ENCODE measurements at regions not wholly inside any gene's neighbourhood (a gene's known extent, or its start where the extent isn't known, plus 50 kb on each side); places are given as distances from the start of the nearest gene placed in this dataset.

- Histone ChIP-seq H3K27ac (no peak overlapping the region), H3K27me3 (no peaks in the 10 kb centered on the region), H3K4me3 (no peak overlapping the region), H3K36me3 (no peaks in the 10 kb centered on the region), H3K4me1 (no peaks in the 10 kb centered on the region), H3K9me3 (no peaks in the 10 kb centered on the region)
- no peak for DNase-seq (ENCODE audit: low spot score in 2 of 2)
- no peak for TF ChIP-seq POLR2AphosphoS5 (IDR thresholded peaks at IDR 0.05)
- no peak for TF ChIP-seq POLR2A (IDR thresholded peaks at IDR 0.05)
- no peak for TF ChIP-seq EP300 (IDR thresholded peaks at IDR 0.05)
- TF ChIP-seq CTCF (IDR thresholded peaks at IDR 0.05): no peak
- WGBS: 98% methylated on average over 4 of the region's 4 CpGs
These were observed 96.0 kb downstream of the RASGEF1B start for GRCh38 chr4:81375745-81376144.

DNA sequence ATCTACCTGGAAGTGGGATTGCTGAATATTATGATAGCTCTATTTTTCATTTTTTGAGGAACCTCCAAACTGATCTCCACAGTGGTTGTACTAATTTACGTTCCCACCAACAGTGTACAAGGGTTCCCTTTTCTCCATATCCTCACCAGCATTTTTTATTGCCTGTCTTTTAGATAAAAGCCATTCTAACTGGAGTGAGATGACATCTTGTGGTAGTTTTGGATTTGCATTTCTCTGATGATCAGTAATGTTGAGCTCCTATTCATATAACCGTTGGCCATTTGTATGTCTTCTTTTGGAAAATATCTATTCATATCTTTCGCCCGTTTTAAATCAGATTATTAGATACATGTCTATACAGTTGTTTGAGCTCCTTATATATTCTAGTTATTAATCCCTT is 101.8 kb downstream of the RASGEF1B start:
- 83% methylated on average over 4 of the region's 4 CpGs for WGBS
- H3K4me3 ChIP-seq: no peak overlapping the region
- no peak for TF ChIP-seq POLR2A (IDR thresholded peaks at IDR 0.05)
- no peak for TF ChIP-seq CTCF (IDR thresholded peaks at IDR 0.05)
- no peak for TF ChIP-seq EP300 (IDR thresholded peaks at IDR 0.05)
- no peak for TF ChIP-seq POLR2AphosphoS5 (IDR thresholded peaks at IDR 0.05)

GRCh38 chr4:81366779-81367178 is 104.9 kb downstream of the RASGEF1B start:
- DNase-seq (ENCODE audit: low spot score in 2 of 2): no peak
- no peak overlapping the region for H3K4me3 ChIP-seq
- H3K27me3 ChIP-seq: no peaks in the 10 kb centered on the region
- whole genome bisulfite sequencing: 73% methylated on average over 4 of the region's 4 CpGs
- H3K9me3 ChIP-seq: no peaks in the 10 kb centered on the region
- no peak for TF ChIP-seq CTCF (IDR thresholded peaks at IDR 0.05)
- no peak for TF ChIP-seq POLR2A (IDR thresholded peaks at IDR 0.05)
- no peak for TF ChIP-seq EP300 (IDR thresholded peaks at IDR 0.05)
- TF ChIP-seq POLR2AphosphoS5 (IDR thresholded peaks at IDR 0.05): no peak
- H3K27ac ChIP-seq: no peak overlapping the region
- H3K36me3 ChIP-seq: no peaks in the 10 kb centered on the region
- H3K4me1 ChIP-seq: no peaks in the 10 kb centered on the region

More for the DNA sequence above, 101.8 kb downstream of the RASGEF1B start:
- Histone ChIP-seq H3K4me1 (no peaks in the 10 kb centered on the region), H3K27ac (no peak overlapping the region), H3K27me3 (no peaks in the 10 kb centered on the region), H3K9me3 (no peaks in the 10 kb centered on the region), H3K36me3 (no peaks in the 10 kb centered on the region)
- no peak for DNase-seq (ENCODE audit: low spot score in 2 of 2)

- TF ChIP-seq CTCF (IDR thresholded peaks at IDR 0.05) (no peak), POLR2AphosphoS5 (IDR thresholded peaks at IDR 0.05) (no peak), EP300 (IDR thresholded peaks at IDR 0.05) (no peak), POLR2A (IDR thresholded peaks at IDR 0.05) (no peak)
- no peaks in the 10 kb centered on the region for H3K27me3 ChIP-seq
- H3K36me3 ChIP-seq: no peaks in the 10 kb centered on the region
- H3K4me1 ChIP-seq: no peaks in the 10 kb centered on the region
- no peak overlapping the region for H3K4me3 ChIP-seq
- no peaks in the 10 kb centered on the region for H3K9me3 ChIP-seq
- H3K27ac ChIP-seq: no peak overlapping the region
- 82% methylated on average over 3 of the region's 3 CpGs for WGBS
- no peak for DNase-seq (ENCODE audit: low spot score in 2 of 2)
These were observed 111.0 kb downstream of the RASGEF1B start for GRCh38 chr4:81360737-81361136.

GRCh38 chr4:81359207-81359606 is 112.5 kb downstream of the RASGEF1B start:
- H3K4me1 ChIP-seq: no peaks in the 10 kb centered on the region
- 88% methylated on average over 1 of the region's 1 CpG for WGBS
- DNase-seq (ENCODE audit: low spot score in 2 of 2): no peak

GRCh38 chr4:81358154-81358553 is 113.6 kb downstream of the RASGEF1B start:
- Histone ChIP-seq H3K4me3 (no peak overlapping the region), H3K4me1 (no peaks in the 10 kb centered on the region), H3K27ac (no peak overlapping the region), H3K9me3 (no peaks in the 10 kb centered on the region), H3K36me3 (no peaks in the 10 kb centered on the region), H3K27me3 (no peaks in the 10 kb centered on the region)
- TF ChIP-seq EP300 (IDR thresholded peaks at IDR 0.05): no peak
- 89% methylated on average over 2 of the region's 2 CpGs for whole genome bisulfite sequencing
- no peak for DNase-seq (ENCODE audit: low spot score in 2 of 2)

More at GRCh38 chr4:81359207-81359606, 112.5 kb downstream of the RASGEF1B start:
- Histone ChIP-seq H3K27ac (no peak overlapping the region), H3K9me3 (no peaks in the 10 kb centered on the region), H3K36me3 (no peaks in the 10 kb centered on the region), H3K27me3 (no peaks in the 10 kb centered on the region), H3K4me3 (no peak overlapping the region)
- TF ChIP-seq EP300 (IDR thresholded peaks at IDR 0.05): no peak

Measured in suprapubic skin (tissue), 4 donors.